ENCODE measurements at regions not wholly inside any gene's neighbourhood (a gene's known extent, or its start where the extent isn't known, plus 50 kb on each side); places are given as distances from the start of the nearest gene placed in this dataset.

GRCh38 chr11:13110929-13111812 lies 102.1 kb downstream of the RASSF10 start:
- Mint-ChIP-seq H3K4me1 (peaks cover 10% of the 10 kb centered on the region), H3K36me3 (no peaks in the 10 kb centered on the region), H3K27ac (no peak overlapping the region), H3K4me3 (no peak overlapping the region), H3K27me3 (ENCODE audit: low read depth) (peaks cover 2% of the 10 kb centered on the region), H3K9me3 (no peaks in the 10 kb centered on the region)
- no peak for DNase-seq (ENCODE audit: low spot score in 2 of 2, unreplicated experiment in 2 of 2)
- no peak for TF ChIP-seq CTCF (IDR thresholded peaks at IDR 0.05; ENCODE audit: unreplicated experiment)

GRCh38 chr11:13111813-13112130 lies 102.7 kb downstream of the RASSF10 start:
- no peak for DNase-seq (ENCODE audit: low spot score in 2 of 2, unreplicated experiment in 2 of 2)
- Mint-ChIP-seq H3K9me3 (no peaks in the 10 kb centered on the region), H3K27ac (no peak overlapping the region), H3K4me3 (no peak overlapping the region), H3K27me3 (ENCODE audit: low read depth) (peaks cover 2% of the 10 kb centered on the region), H3K4me1 (peaks cover 10% of the 10 kb centered on the region), H3K36me3 (no peaks in the 10 kb centered on the region)
- TF ChIP-seq CTCF (IDR thresholded peaks at IDR 0.05; ENCODE audit: unreplicated experiment): no peak

GRCh38 chr11:13114566-13115379 lies 105.7 kb downstream of the RASSF10 start:
- Mint-ChIP-seq H3K27ac (no peak overlapping the region), H3K4me3 (no peak overlapping the region), H3K4me1 (peaks cover 10% of the 10 kb centered on the region)

GRCh38 chr11:13115380-13115675 lies 106.2 kb downstream of the RASSF10 start:
- H3K27me3 Mint-ChIP-seq (ENCODE audit: low read depth): no peaks in the 10 kb centered on the region
- no peaks in the 10 kb centered on the region for H3K36me3 Mint-ChIP-seq
- DNase-seq (ENCODE audit: low spot score in 2 of 2, unreplicated experiment in 2 of 2): no peak
- no peak overlapping the region for H3K4me3 Mint-ChIP-seq
- peaks cover 10% of the 10 kb centered on the region for H3K4me1 Mint-ChIP-seq
- no peaks in the 10 kb centered on the region for H3K9me3 Mint-ChIP-seq
- H3K27ac Mint-ChIP-seq: no peak overlapping the region
- TF ChIP-seq CTCF (IDR thresholded peaks at IDR 0.05; ENCODE audit: unreplicated experiment): no peak

More at GRCh38 chr11:13114566-13115379, 105.7 kb downstream of the RASSF10 start:
- no peaks in the 10 kb centered on the region for H3K36me3 Mint-ChIP-seq
- no peak for DNase-seq (ENCODE audit: low spot score in 2 of 2, unreplicated experiment in 2 of 2)
- H3K9me3 Mint-ChIP-seq: no peaks in the 10 kb centered on the region
- TF ChIP-seq CTCF (IDR thresholded peaks at IDR 0.05; ENCODE audit: unreplicated experiment): no peak
- H3K27me3 Mint-ChIP-seq (ENCODE audit: low read depth): no peaks in the 10 kb centered on the region

GRCh38 chr11:13116491-13116890 lies 107.4 kb downstream of the RASSF10 start:
- H3K27ac Mint-ChIP-seq: no peak overlapping the region
- no peak for DNase-seq (ENCODE audit: low spot score in 2 of 2, unreplicated experiment in 2 of 2)

More at GRCh38 chr11:13116491-13116890, 107.4 kb downstream of the RASSF10 start:
- Mint-ChIP-seq H3K36me3 (no peaks in the 10 kb centered on the region), H3K9me3 (no peaks in the 10 kb centered on the region), H3K27me3 (ENCODE audit: low read depth) (no peaks in the 10 kb centered on the region), H3K4me3 (no peak overlapping the region), H3K4me1 (peaks cover 6% of the 10 kb centered on the region)
- no peak for TF ChIP-seq CTCF (IDR thresholded peaks at IDR 0.05; ENCODE audit: unreplicated experiment)

Measured in mesothelial cell of epicardium (in vitro differentiated cells).